ENCODE measurements at regions not wholly inside any gene's neighbourhood (a gene's known extent, or its start where the extent isn't known, plus 50 kb on each side); places are given as distances from the start of the nearest gene placed in this dataset.

- no peaks in the 10 kb centered on the region for H3K9me3 ChIP-seq (ENCODE audit: control insufficient read depth, low read length)
- no peaks in the 10 kb centered on the region for H3K4me1 ChIP-seq
- H2AFZ ChIP-seq, result no peak overlapping the region
- H3K27me3 ChIP-seq (ENCODE audit: control insufficient read depth, insufficient read depth, low read length), result no peaks in the 10 kb centered on the region
- no peaks in the 10 kb centered on the region for H3K36me3 ChIP-seq (ENCODE audit: control insufficient read depth, insufficient read depth, low read length)
- H3K4me2 ChIP-seq (ENCODE audit: low read length), result no peak overlapping the region
- H3K27ac ChIP-seq, result no peak overlapping the region
- no peaks in the 10 kb centered on the region for H3K79me2 ChIP-seq
- H3K9ac ChIP-seq, result no peak overlapping the region
- TF ChIP-seq CTCF (IDR thresholded peaks at IDR 0.05), result no peak
- H3K4me3 ChIP-seq (ENCODE audit: low read depth, low read length), result no peak overlapping the region
Observed at GRCh38 chr1:181990728-181991127, 70.8 kb downstream of the ZNF648 start.

DNA sequence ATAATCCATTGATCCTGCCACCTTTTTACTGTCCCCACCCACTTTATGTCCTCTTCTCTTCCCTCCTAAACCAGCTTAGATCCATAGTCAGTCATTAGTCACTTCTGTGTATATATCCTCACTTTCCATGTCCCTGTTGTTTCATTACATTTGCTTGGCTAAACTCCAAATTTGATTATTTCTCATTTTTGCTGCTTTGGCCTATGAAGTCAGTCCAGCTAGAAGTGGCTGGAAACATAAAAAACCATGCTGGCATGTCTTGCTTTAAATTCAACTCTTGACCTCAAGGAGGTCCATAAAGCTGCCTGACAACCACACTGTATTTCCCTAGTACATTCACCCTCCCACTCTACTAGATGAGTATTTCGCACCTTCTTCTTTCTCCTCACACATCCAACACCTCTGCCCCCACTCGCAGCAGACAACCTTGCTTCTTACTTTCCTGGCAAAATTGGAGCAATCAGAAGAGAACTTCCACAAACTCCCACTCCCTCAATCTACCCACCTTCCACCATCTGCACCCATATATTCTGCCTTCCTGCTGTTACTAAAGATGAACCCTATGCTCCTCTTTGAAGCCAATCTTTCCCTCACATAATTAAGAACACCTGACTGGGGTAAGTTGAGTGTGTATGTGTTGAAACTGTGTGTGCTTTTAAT lies 72.1 kb downstream of the ZNF648 start:
- Histone ChIP-seq H3K27me3 (ENCODE audit: control insufficient read depth, insufficient read depth, low read length) (no peaks in the 10 kb centered on the region), H3K9me3 (ENCODE audit: control insufficient read depth, low read length) (no peaks in the 10 kb centered on the region), H3K4me1 (no peaks in the 10 kb centered on the region), H3K27ac (no peak overlapping the region), H2AFZ (no peak overlapping the region), H3K4me2 (ENCODE audit: low read length) (no peak overlapping the region), H3K79me2 (no peaks in the 10 kb centered on the region), H3K4me3 (ENCODE audit: low read depth, low read length) (no peak overlapping the region), H3K36me3 (ENCODE audit: control insufficient read depth, insufficient read depth, low read length) (no peaks in the 10 kb centered on the region), H3K9ac (no peak overlapping the region)
- TF ChIP-seq CTCF (IDR thresholded peaks at IDR 0.05), result no peak

GRCh38 chr1:181987996-181988395 lies 73.5 kb downstream of the ZNF648 start:
- H3K27ac ChIP-seq, result no peak overlapping the region
- no peaks in the 10 kb centered on the region for H3K27me3 ChIP-seq (ENCODE audit: control insufficient read depth, insufficient read depth, low read length)
- no peak for TF ChIP-seq CTCF (IDR thresholded peaks at IDR 0.05)
- H3K36me3 ChIP-seq (ENCODE audit: control insufficient read depth, insufficient read depth, low read length), result no peaks in the 10 kb centered on the region
- H3K4me2 ChIP-seq (ENCODE audit: low read length), result no peak overlapping the region
- H3K4me1 ChIP-seq, result no peaks in the 10 kb centered on the region
- H3K9me3 ChIP-seq (ENCODE audit: control insufficient read depth, low read length), result no peaks in the 10 kb centered on the region
- no peak overlapping the region for H2AFZ ChIP-seq
- H3K79me2 ChIP-seq, result no peaks in the 10 kb centered on the region
- no peak overlapping the region for H3K9ac ChIP-seq
- H3K4me3 ChIP-seq (ENCODE audit: low read depth, low read length), result no peak overlapping the region

DNA sequence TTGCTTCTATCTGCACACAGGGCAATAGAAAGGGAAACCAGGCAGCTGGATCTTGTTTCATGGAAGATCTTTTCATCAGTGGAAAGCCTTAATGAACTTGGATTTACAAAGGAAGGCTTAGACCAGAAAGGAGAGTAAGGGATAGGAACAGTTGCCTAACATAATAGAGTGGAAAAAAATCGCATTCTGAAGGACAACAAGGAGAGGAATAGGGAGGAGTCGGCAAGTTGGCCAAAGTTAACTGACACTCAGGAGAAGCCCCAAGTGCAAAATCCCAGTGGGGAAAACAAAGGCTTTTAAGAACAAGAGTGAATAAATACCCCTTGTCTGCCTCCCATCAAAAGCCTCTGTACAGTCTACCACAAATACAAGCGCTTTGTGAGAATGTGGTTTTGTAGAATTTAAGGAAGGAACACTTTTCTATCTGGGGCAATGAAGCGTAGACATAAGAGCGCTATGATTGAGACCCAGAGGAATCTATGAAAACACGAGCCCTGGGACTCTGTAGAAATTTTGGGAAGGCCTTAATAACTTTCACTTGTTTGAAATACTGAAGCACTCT lies 74.1 kb downstream of the ZNF648 start:
- Histone ChIP-seq H3K27ac (no peak overlapping the region), H3K9ac (no peak overlapping the region), H3K4me3 (ENCODE audit: low read depth, low read length) (no peak overlapping the region), H3K9me3 (ENCODE audit: control insufficient read depth, low read length) (no peaks in the 10 kb centered on the region), H3K4me2 (ENCODE audit: low read length) (no peak overlapping the region), H3K36me3 (ENCODE audit: control insufficient read depth, insufficient read depth, low read length) (no peaks in the 10 kb centered on the region), H3K4me1 (no peaks in the 10 kb centered on the region), H2AFZ (no peak overlapping the region), H3K27me3 (ENCODE audit: control insufficient read depth, insufficient read depth, low read length) (no peaks in the 10 kb centered on the region), H3K79me2 (no peaks in the 10 kb centered on the region)
- no peak for TF ChIP-seq CTCF (IDR thresholded peaks at IDR 0.05)

- H3K9me3 ChIP-seq (ENCODE audit: control insufficient read depth, low read length), result no peaks in the 10 kb centered on the region
- no peak overlapping the region for H3K9ac ChIP-seq
- no peaks in the 10 kb centered on the region for H3K27me3 ChIP-seq (ENCODE audit: control insufficient read depth, insufficient read depth, low read length)
- H3K79me2 ChIP-seq, result no peaks in the 10 kb centered on the region
- no peak overlapping the region for H2AFZ ChIP-seq
- no peaks in the 10 kb centered on the region for H3K4me1 ChIP-seq
- H3K27ac ChIP-seq, result no peak overlapping the region
- H3K36me3 ChIP-seq (ENCODE audit: control insufficient read depth, insufficient read depth, low read length), result no peaks in the 10 kb centered on the region
- H3K4me3 ChIP-seq (ENCODE audit: low read depth, low read length), result no peak overlapping the region
- no peak for TF ChIP-seq CTCF (IDR thresholded peaks at IDR 0.05)
- H3K4me2 ChIP-seq (ENCODE audit: low read length), result no peak overlapping the region
Observed at GRCh38 chr1:181986907-181987305, 74.6 kb downstream of the ZNF648 start.
